K562 (cell line): ENCODE measurements at regions not wholly inside any gene's neighbourhood (a gene's known extent, or its start where the extent isn't known, plus 50 kb on each side); places are given as distances from the start of the nearest gene placed in this dataset.

Experiments
- ATAC-seq: fragments of 200-7000 bp; cut with Tn5 transposase; 3 replicates; pipeline ENCODE4 v1.9.1; 2020; ENCODE audit warnings: moderate library complexity
- BruUV-seq: library from RNA; stranded (reverse); fragments of 400-500 nt; replicated peaks from 2 replicates; lab custom pipeline; 2021; lab: Mats Ljungman, UMichigan
- CTCF ChIA-PET: fragments of 300-600 bp; formaldehyde crosslinking; extraction: SDS; loops from one replicate; lab custom pipeline; 2021; ENCODE audit warnings: low intra/inter-chr PET ratio; lab: Yijun Ruan, JAX
- POLR2A ChIA-PET: fragments of 300-600, 350-650 bp; sonication (Branson Sonifier 250); formaldehyde crosslinking; extraction: SDS; loops from one replicate; lab custom pipeline; 2021; ENCODE audit warnings: antibody characterized with exemption, inconsistent platforms; lab: Yijun Ruan, JAX
- DNase-seq, 4 experiments: peaks; one replicate each; pipeline versions ENCODE4 v3.0.0 to v3.0.0-alpha.2; 2011 to 2018; ENCODE audit warnings: low spot score in 3 of 4, mixed read lengths in 3 of 4; ENCODE audit errors: extremely low read depth in 1 of 4
- FAIRE-seq: peaks from 2 replicates; lab custom pipeline; 2011; peaks lifted over from hg19 to GRCh38; lab: Jason Lieb, UNC
- H2AFZ ChIP-seq: 2 replicates; pipeline ENCODE4 v1.6.0; 2011; ENCODE audit warnings: low read depth, low read length, control low read depth, inconsistent platforms
- H3K27ac ChIP-seq: fragments of 200-600 bp; 3 replicates; pipeline ENCODE4 v1.8.0; 2011; ENCODE audit warnings: low read depth, mild to moderate bottlenecking, control low read depth, inconsistent platforms, low read length, moderate library complexity, mixed read lengths; ENCODE audit errors: extremely low read depth
- H3K27me3 ChIP-seq, 2 experiments: fragments of 300-600 bp in 1 of 2; 2 replicates in 1 of 2; 3 replicates in 1 of 2; pipeline versions ENCODE4 v1.6.0 to v1.8.0; 2011; ENCODE audit warnings: inconsistent platforms in 2 of 2, low read length in 2 of 2, mild to moderate bottlenecking in 1 of 2, mixed read lengths in 1 of 2, moderate library complexity in 1 of 2; ENCODE audit not compliant: control insufficient read depth in 2 of 2, insufficient read depth in 2 of 2
- H3K36me3 ChIP-seq: fragments of 300-600 bp; 3 replicates; pipeline ENCODE4 v1.8.0; 2011; ENCODE audit warnings: mild to moderate bottlenecking, low read length, inconsistent platforms; ENCODE audit not compliant: control insufficient read depth, insufficient read depth
- H3K4me1 ChIP-seq, 2 experiments: fragments of 200-600 bp in 1 of 2; replicated peaks in 1 of 2; 2 replicates in 1 of 2; 3 replicates in 1 of 2; pipeline versions ENCODE4 v1.5.1 to v1.8.0; 2011; ENCODE audit warnings: inconsistent platforms in 2 of 2, low read length in 2 of 2, mild to moderate bottlenecking in 1 of 2, mixed read lengths in 1 of 2, moderate library complexity in 1 of 2; ENCODE audit not compliant: control insufficient read depth in 2 of 2, insufficient read depth in 2 of 2
- H3K4me2 ChIP-seq: 2 replicates; pipeline ENCODE4 v1.6.1; 2011; ENCODE audit warnings: low read length, control low read depth, inconsistent platforms, mixed read lengths; ENCODE audit not compliant: insufficient read depth
- H3K4me3 ChIP-seq: fragments of 200-600 bp; sonication (generic), shearing (Covaris generic); 2 replicates; pipeline ENCODE4 v1.5.1; 2016; ENCODE audit warnings: control low read depth, inconsistent platforms
- H3K79me2 ChIP-seq: fragments of 200-600 bp; 3 replicates; pipeline ENCODE4 v1.8.0; 2011; ENCODE audit warnings: low read length, inconsistent platforms; ENCODE audit not compliant: control insufficient read depth, insufficient read depth
- H3K9ac ChIP-seq, 2 experiments: 2 replicates each; pipeline versions ENCODE4 v1.6.0 to v1.6.1; 2011; ENCODE audit warnings: low read depth in 2 of 2, low read length in 2 of 2, control low read depth in 1 of 2, inconsistent platforms in 1 of 2, mild to moderate bottlenecking in 1 of 2, mixed read lengths in 1 of 2; ENCODE audit not compliant: insufficient read depth in 1 of 2
- H3K9me1 ChIP-seq: one replicate; pipeline ENCODE4 v1.6.0; 2011; ENCODE audit warnings: inconsistent platforms, mild to moderate bottlenecking, low read length, moderate library complexity; ENCODE audit not compliant: control insufficient read depth, insufficient read depth
- H3K9me3 ChIP-seq: replicated peaks from 2 replicates; pipeline ENCODE4 v1.5.1; 2011; ENCODE audit warnings: low read depth, low read length, inconsistent platforms; ENCODE audit not compliant: control insufficient read depth, insufficient read depth
- H4K20me1 ChIP-seq: replicated peaks from 2 replicates; pipeline ENCODE4 v1.6.1; 2011; ENCODE audit warnings: low read length, inconsistent platforms, mixed read lengths; ENCODE audit not compliant: control insufficient read depth, insufficient read depth
- CBX2 ChIP-seq: fragments of 200-600 bp; sonication (generic); IDR thresholded peaks from one replicate; pipeline ENCODE4 v1.6.1; 2012; ENCODE audit warnings: mild to moderate bottlenecking, low read length, inconsistent platforms; ENCODE audit not compliant: insufficient read depth, poor library complexity, severe bottlenecking
- DNMT1 ChIP-seq: fragments of 450-650 bp; IDR thresholded peaks from 2 replicates; pipeline ENCODE4 v1.6.1; 2016; ENCODE audit warnings: antibody characterized with exemption, mild to moderate bottlenecking
- SNIP1 ChIP-seq: fragments of 450-650 bp; IDR thresholded peaks from 2 replicates; pipeline ENCODE4 v1.7.1; 2017; ENCODE audit warnings: low read depth, mild to moderate bottlenecking
- ZNF707 ChIP-seq: fragments of 250-450 bp; sonication (Bioruptor Pico); conservative IDR thresholded peaks from 2 replicates; pipeline ENCODE4 v1.8.0; 2022; ENCODE audit warnings: inconsistent platforms, mild to moderate bottlenecking, moderate library complexity
- ZNF717 ChIP-seq: fragments of 250-450 bp; sonication (Bioruptor Pico); IDR thresholded peaks from 2 replicates; pipeline ENCODE4 v1.5.0; 2021
- WGBS: fragments of 100-300 bp; shearing (Covaris generic); methylation state at CpG from one replicate; pipeline ENCODE4 v1.1.6; 2016; ENCODE audit warnings: low coverage, mixed read lengths; ENCODE audit not compliant: insufficient coverage; ENCODE audit errors: missing lambda C conversion rate; 5-methylcytosine and 5-hydroxymethylcytosine counted together
- in situ Hi-C: fragments of 300-500 bp; cut with MboI; formaldehyde crosslinking; loops from 4 replicates; pipeline ENCODE4 v1.15.0; 2018; ENCODE audit warnings: inconsistent platforms, mixed read lengths
- intact Hi-C: fragments of 100-400 bp; cut with micrococcal nuclease; formaldehyde crosslinking; loops from 2 replicates; pipeline ENCODE4 v1.14.2; 2022
- TF ChIP-seq, protein P1 (sequence below): fragments of 250-450 bp; sonication (Bioruptor Pico); IDR thresholded peaks from 2 replicates; pipeline ENCODE4 v1.8.0; 2022; ENCODE audit warnings: inconsistent platforms, mild to moderate bottlenecking, moderate library complexity, borderline replicate concordance

DNA sequence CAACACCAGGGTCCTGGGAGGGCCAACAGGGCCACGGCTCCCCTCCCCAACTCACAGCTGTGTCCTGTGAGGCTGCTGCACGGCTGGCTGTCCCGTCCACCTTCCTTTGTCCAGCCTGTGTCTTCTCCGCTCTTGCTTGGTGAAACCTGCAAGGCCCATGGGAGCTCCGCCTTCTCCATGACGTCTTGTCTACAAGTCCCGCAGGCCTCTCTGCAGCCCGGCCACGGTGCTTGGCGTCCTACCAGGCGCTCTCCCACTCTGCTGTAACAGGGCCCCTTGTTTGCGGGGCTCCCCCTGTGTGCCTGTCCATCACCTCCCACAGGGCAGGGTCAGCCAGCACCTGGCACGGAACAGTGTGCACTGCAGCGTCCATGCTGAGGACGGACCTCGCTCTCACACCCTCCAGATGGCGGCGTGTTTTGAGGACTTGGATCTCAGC is 866.8 kb downstream of the TBC1D22A start:
- peaks cover 5 to 8% of the 10 kb centered on the region in 2 experiments; a peak in 4 of 5 replicates for H3K4me1 ChIP-seq
- in situ Hi-C loops = loop anchor here (10.0 kb wide), 1 partner anchor 216 kb away; no protein-coding TSS in a partner anchor

GRCh38 chr22:47628477-47629272 is 866.2 kb downstream of the TBC1D22A start:
- Histone ChIP-seq H3K4me1 (peaks cover 5 to 8% of the 10 kb centered on the region in 2 experiments; a peak in 4 of 5 replicates), H3K9me1 (no peaks in the 10 kb centered on the region), H3K27ac (no peak overlapping the region), H3K79me2 (peaks cover 23% of the 10 kb centered on the region), H3K9me3 (peaks cover 4% of the 10 kb centered on the region; the same call in 1 of the 2 replicates), H3K27me3 (peaks cover 12 to 31% of the 10 kb centered on the region in 2 experiments; a peak in 4 of 5 replicates), H3K4me2 (no peak overlapping the region), H2AFZ (no peak overlapping the region), H4K20me1 (no peaks in the 10 kb centered on the region; the same call in 1 of the 2 replicates), H3K4me3 (no peak overlapping the region), H3K9ac (no peak overlapping the region), H3K36me3 (0 out of 3 replicates have a peak, but pooled peaks cover 3% of the 10 kb centered on the region)
- no TSS peak for BruUV-seq
- 77% methylated on average over 13 of the region's 17 CpGs for WGBS
- ATAC-seq = no peak
- in situ Hi-C loops (loop anchor here (10.0 kb wide), 1 partner anchor 216 kb away; no protein-coding TSS in a partner anchor), intact Hi-C loops (loop anchor here (5.0 to 10.0 kb wide), 2 partner anchors 146 to 209 kb away; no protein-coding TSS in a partner anchor)
- ChIA-PET CTCF (no interaction called here), POLR2A (no interaction called here)
- TF ChIP-seq, protein P1, sequence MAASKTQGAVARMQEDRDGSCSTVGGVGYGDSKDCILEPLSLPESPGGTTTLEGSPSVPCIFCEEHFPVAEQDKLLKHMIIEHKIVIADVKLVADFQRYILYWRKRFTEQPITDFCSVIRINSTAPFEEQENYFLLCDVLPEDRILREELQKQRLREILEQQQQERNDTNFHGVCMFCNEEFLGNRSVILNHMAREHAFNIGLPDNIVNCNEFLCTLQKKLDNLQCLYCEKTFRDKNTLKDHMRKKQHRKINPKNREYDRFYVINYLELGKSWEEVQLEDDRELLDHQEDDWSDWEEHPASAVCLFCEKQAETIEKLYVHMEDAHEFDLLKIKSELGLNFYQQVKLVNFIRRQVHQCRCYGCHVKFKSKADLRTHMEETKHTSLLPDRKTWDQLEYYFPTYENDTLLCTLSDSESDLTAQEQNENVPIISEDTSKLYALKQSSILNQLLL (CRISPR knock-in tag) = no peak
- TF ChIP-seq ZNF707 (CRISPR knock-in tag) = no peak
- no peak for TF ChIP-seq DNMT1
- no peak for TF ChIP-seq CBX2
- TF ChIP-seq ZNF717 (CRISPR knock-in tag) = no peak
- DNase-seq = no peak
- FAIRE-seq = no peak

More for the DNA sequence above, 866.8 kb downstream of the TBC1D22A start:
- peaks cover 12 to 26% of the 10 kb centered on the region in 2 experiments; a peak in 4 of 5 replicates for H3K27me3 ChIP-seq
- no peak overlapping the region for H3K4me3 ChIP-seq
- H3K27ac ChIP-seq = no peak overlapping the region
- H3K36me3 ChIP-seq = peaks cover 6% of the 10 kb centered on the region; the same call in 2 of the 3 replicates
- H3K4me2 ChIP-seq = no peak overlapping the region
- POLR2A ChIA-PET = no interaction called here
- intact Hi-C loops = loop anchor here (5.0 to 10.0 kb wide), 2 partner anchors 146 to 208 kb away; no protein-coding TSS in a partner anchor
- 48% methylated on average over 6 of the region's 18 CpGs for WGBS
- FAIRE-seq = no peak
- no peaks in the 10 kb centered on the region for H3K9me1 ChIP-seq
- H3K9me3 ChIP-seq = peaks cover 4% of the 10 kb centered on the region; the same call in 1 of the 2 replicates
- no peak overlapping the region for H3K9ac ChIP-seq
- H4K20me1 ChIP-seq = no peaks in the 10 kb centered on the region; the same call in 1 of the 2 replicates
- H2AFZ ChIP-seq = no peak overlapping the region
- CTCF ChIA-PET = no interaction called here
- no TSS peak for BruUV-seq
- DNase-seq = no peak
- no peak for ATAC-seq
- H3K79me2 ChIP-seq = peaks cover 29% of the 10 kb centered on the region
- no peak for TF ChIP-seq SNIP1
- TF ChIP-seq, all 486 proteins: peak for 0
